ENCODE measurements at regions not wholly inside any gene's neighbourhood (a gene's known extent, or its start where the extent isn't known, plus 50 kb on each side); places are given as distances from the start of the nearest gene placed in this dataset.

GRCh38 chr12:124629789-124630480 lies 62.5 kb upstream of the NCOR2 start:
- DNase-seq: no peak

GRCh38 chr12:124629117-124629516 lies 61.7 kb upstream of the NCOR2 start:
- DNase-seq: no peak

GRCh38 chr12:124627956-124628355 lies 60.5 kb upstream of the NCOR2 start:
- no peak for DNase-seq

- DNase-seq: no peak
Observed at GRCh38 chr12:124626971-124627411, 59.6 kb upstream of the NCOR2 start.

GRCh38 chr12:124625867-124626675 lies 58.7 kb upstream of the NCOR2 start:
- no peak for DNase-seq

GRCh38 chr12:124624823-124625222 lies 57.4 kb upstream of the NCOR2 start:
- DNase-seq: no peak

GRCh38 chr12:124623344-124624035 lies 56.1 kb upstream of the NCOR2 start:
- no peak for DNase-seq

- no peak for DNase-seq
Observed at GRCh38 chr12:124622764-124623163, 55.4 kb upstream of the NCOR2 start.

- DNase-seq: no peak
Observed at GRCh38 chr12:124622331-124622730, 54.9 kb upstream of the NCOR2 start.

- no peak for DNase-seq
Observed at GRCh38 chr12:124621296-124621660, 53.9 kb upstream of the NCOR2 start.

- no peak for DNase-seq
Observed at GRCh38 chr12:124620606-124621295, 53.3 kb upstream of the NCOR2 start.

GRCh38 chr12:124618291-124618902 lies 51.0 kb upstream of the NCOR2 start:
- DNase-seq: no peak

GRCh38 chr12:124617615-124618014 lies 50.2 kb upstream of the NCOR2 start:
- DNase-seq: no peak

Data from T-helper 1 cell (primary cell).